ENCODE measurements at regions not wholly inside any gene's neighbourhood (a gene's known extent, or its start where the extent isn't known, plus 50 kb on each side); places are given as distances from the start of the nearest gene placed in this dataset.

GRCh38 chr18:47422524-47422923, 171.1 kb upstream of the SKOR2 start:
- TF ChIP-seq CTCF (IDR thresholded peaks at IDR 0.05) = no peak
- no peak for DNase-seq (ENCODE audit: low spot score)
- no peaks in the 10 kb centered on the region for H3K4me1 Mint-ChIP-seq (ENCODE audit: low read depth)
- no peaks in the 10 kb centered on the region for H3K9me3 Mint-ChIP-seq (ENCODE audit: low read depth)
- no peak overlapping the region for H3K27ac Mint-ChIP-seq (ENCODE audit: unreplicated experiment)
- H3K27me3 Mint-ChIP-seq (ENCODE audit: low read depth) = peaks cover 16% of the 10 kb centered on the region
- H3K4me3 Mint-ChIP-seq (ENCODE audit: unreplicated experiment) = no peak overlapping the region
- no peaks in the 10 kb centered on the region for H3K36me3 Mint-ChIP-seq (ENCODE audit: low read depth)

GRCh38 chr18:47420130-47420529, 168.7 kb upstream of the SKOR2 start:
- Mint-ChIP-seq H3K4me3 (ENCODE audit: unreplicated experiment) (no peak overlapping the region), H3K27me3 (ENCODE audit: low read depth) (peaks cover 30% of the 10 kb centered on the region), H3K4me1 (ENCODE audit: low read depth) (no peaks in the 10 kb centered on the region), H3K27ac (ENCODE audit: unreplicated experiment) (no peak overlapping the region), H3K36me3 (ENCODE audit: low read depth) (no peaks in the 10 kb centered on the region), H3K9me3 (ENCODE audit: low read depth) (no peaks in the 10 kb centered on the region)
- DNase-seq (ENCODE audit: low spot score) = no peak
- TF ChIP-seq CTCF (IDR thresholded peaks at IDR 0.05) = no peak

DNA sequence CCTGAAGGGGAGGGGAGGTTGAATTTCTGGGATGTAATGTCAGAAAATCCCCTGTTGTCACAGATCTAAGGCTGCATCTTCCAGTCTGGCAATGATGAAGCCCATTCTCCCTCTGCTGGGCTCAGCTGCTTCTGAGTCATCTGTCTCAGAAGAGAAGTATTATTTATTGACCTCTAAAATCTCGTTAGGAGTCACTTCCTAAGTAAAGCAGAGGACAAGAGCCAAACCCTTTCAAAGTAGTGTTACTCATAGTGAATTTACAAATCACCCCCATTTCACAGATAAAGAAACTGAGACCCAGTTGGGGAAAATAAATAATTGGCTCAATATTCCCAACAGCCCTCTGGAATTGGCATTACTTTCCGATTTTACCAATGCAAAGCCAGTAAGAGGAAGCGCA, 167.3 kb upstream of the SKOR2 start:
- TF ChIP-seq CTCF (IDR thresholded peaks at IDR 0.05) = no peak
- Mint-ChIP-seq H3K27ac (ENCODE audit: unreplicated experiment) (no peak overlapping the region), H3K27me3 (ENCODE audit: low read depth) (peaks cover 38% of the 10 kb centered on the region), H3K4me3 (ENCODE audit: unreplicated experiment) (no peak overlapping the region), H3K4me1 (ENCODE audit: low read depth) (no peaks in the 10 kb centered on the region), H3K9me3 (ENCODE audit: low read depth) (no peaks in the 10 kb centered on the region), H3K36me3 (ENCODE audit: low read depth) (no peaks in the 10 kb centered on the region)
- DNase-seq (ENCODE audit: low spot score) = no peak

- DNase-seq (ENCODE audit: low spot score) = no peak
- no peaks in the 10 kb centered on the region for H3K9me3 Mint-ChIP-seq (ENCODE audit: low read depth)
- TF ChIP-seq CTCF (IDR thresholded peaks at IDR 0.05) = no peak
- no peaks in the 10 kb centered on the region for H3K4me1 Mint-ChIP-seq (ENCODE audit: low read depth)
- H3K27me3 Mint-ChIP-seq (ENCODE audit: low read depth) = peaks cover 44% of the 10 kb centered on the region
- H3K27ac Mint-ChIP-seq (ENCODE audit: unreplicated experiment) = no peak overlapping the region
- H3K36me3 Mint-ChIP-seq (ENCODE audit: low read depth) = no peaks in the 10 kb centered on the region
- H3K4me3 Mint-ChIP-seq (ENCODE audit: unreplicated experiment) = no peak overlapping the region
These were observed 166.3 kb upstream of the SKOR2 start for GRCh38 chr18:47417807-47418206.

DNA sequence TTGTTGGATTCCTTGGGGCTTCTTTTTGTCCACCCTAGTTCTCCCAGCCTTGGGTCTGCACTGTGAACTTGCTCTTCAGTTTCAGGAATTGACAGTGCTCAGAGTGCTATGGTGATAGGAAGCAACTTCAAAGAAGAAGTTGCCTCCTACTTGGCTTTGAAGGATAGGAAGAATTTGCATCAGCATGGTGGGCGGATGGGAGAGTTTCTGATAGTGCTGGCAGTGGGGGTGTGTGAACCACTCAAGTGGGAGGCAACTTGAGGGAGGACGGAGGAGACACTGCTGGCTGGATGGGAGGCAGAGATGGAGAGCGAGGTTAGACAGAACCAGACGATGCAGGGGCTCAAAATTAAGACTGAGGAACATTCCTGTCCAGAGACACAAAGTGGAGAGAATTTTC, 164.4 kb upstream of the SKOR2 start:
- no peaks in the 10 kb centered on the region for H3K36me3 Mint-ChIP-seq (ENCODE audit: low read depth)
- no peaks in the 10 kb centered on the region for H3K9me3 Mint-ChIP-seq (ENCODE audit: low read depth)
- H3K27ac Mint-ChIP-seq (ENCODE audit: unreplicated experiment) = no peak overlapping the region
- no peaks in the 10 kb centered on the region for H3K4me1 Mint-ChIP-seq (ENCODE audit: low read depth)
- DNase-seq (ENCODE audit: low spot score) = no peak
- H3K27me3 Mint-ChIP-seq (ENCODE audit: low read depth) = peaks cover 44% of the 10 kb centered on the region
- no peak for TF ChIP-seq CTCF (IDR thresholded peaks at IDR 0.05)
- no peak overlapping the region for H3K4me3 Mint-ChIP-seq (ENCODE audit: unreplicated experiment)

All from chondrocyte (in vitro differentiated cells).